ENCODE measurements at regions not wholly inside any gene's neighbourhood (a gene's known extent, or its start where the extent isn't known, plus 50 kb on each side); places are given as distances from the start of the nearest gene placed in this dataset.

GRCh38 chr21:20463362-20463761 lies 534.8 kb upstream of the NCAM2 start:
- Histone ChIP-seq H3K4me3 (replicated peaks in 1 of 3; ENCODE audit: insufficient read depth in 1 of 3, low read depth in 1 of 3, low read length in 3 of 3) (no peak overlapping the region), H3K9ac (replicated peaks; ENCODE audit: extremely low read depth, insufficient read depth, low read length) (no peak overlapping the region), H2AFZ (ENCODE audit: low read depth, low read length) (no peak overlapping the region), H3K27me3 (ENCODE audit: control insufficient read depth in 2 of 2, insufficient read depth in 2 of 2, low read length in 2 of 2) (no peaks in the 10 kb centered on the region), H4K20me1 (replicated peaks; ENCODE audit: control insufficient read depth, extremely low read depth, insufficient read depth, low read length) (no peaks in the 10 kb centered on the region), H3K36me3 (ENCODE audit: control insufficient read depth in 2 of 2, extremely low read depth in 1 of 2, insufficient read depth in 2 of 2, low read length in 2 of 2) (no peaks in the 10 kb centered on the region), H3K79me2 (ENCODE audit: control insufficient read depth, insufficient read depth, low read length) (no peaks in the 10 kb centered on the region), H3K9me1 (replicated peaks; ENCODE audit: control insufficient read depth, extremely low read depth, insufficient read depth, low read length) (no peaks in the 10 kb centered on the region), H3K27ac (ENCODE audit: insufficient read depth, low read depth, low read length) (no peak overlapping the region), H3K4me2 (ENCODE audit: insufficient read depth, low read length) (no peak overlapping the region), H3K4me1 (ENCODE audit: control insufficient read depth, extremely low read depth, insufficient read depth, low read length) (no peaks in the 10 kb centered on the region), H3K9me3 (replicated peaks; ENCODE audit: control insufficient read depth, insufficient read depth, low read length) (peaks cover 5% of the 10 kb centered on the region)
- dilution Hi-C loops (cut with MboI; ENCODE audit: extremely low pct_ligation_motif_present, low sequenced_read_pairs) (no loop called here), intact Hi-C loops (cut with micrococcal nuclease) (no loop called here)
- ChIA-PET POLR2A (no interaction called here), CTCF (no interaction called here)
- FAIRE-seq (no peak), DNase-seq (ENCODE audit: low read depth, low spot score) (no peak)
- no peak for TF ChIP-seq POLR2A (IDR thresholded peaks at IDR 0.05; ENCODE audit: low read depth, low read length)
- TF ChIP-seq, protein P1, sequence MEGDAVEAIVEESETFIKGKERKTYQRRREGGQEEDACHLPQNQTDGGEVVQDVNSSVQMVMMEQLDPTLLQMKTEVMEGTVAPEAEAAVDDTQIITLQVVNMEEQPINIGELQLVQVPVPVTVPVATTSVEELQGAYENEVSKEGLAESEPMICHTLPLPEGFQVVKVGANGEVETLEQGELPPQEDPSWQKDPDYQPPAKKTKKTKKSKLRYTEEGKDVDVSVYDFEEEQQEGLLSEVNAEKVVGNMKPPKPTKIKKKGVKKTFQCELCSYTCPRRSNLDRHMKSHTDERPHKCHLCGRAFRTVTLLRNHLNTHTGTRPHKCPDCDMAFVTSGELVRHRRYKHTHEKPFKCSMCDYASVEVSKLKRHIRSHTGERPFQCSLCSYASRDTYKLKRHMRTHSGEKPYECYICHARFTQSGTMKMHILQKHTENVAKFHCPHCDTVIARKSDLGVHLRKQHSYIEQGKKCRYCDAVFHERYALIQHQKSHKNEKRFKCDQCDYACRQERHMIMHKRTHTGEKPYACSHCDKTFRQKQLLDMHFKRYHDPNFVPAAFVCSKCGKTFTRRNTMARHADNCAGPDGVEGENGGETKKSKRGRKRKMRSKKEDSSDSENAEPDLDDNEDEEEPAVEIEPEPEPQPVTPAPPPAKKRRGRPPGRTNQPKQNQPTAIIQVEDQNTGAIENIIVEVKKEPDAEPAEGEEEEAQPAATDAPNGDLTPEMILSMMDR (IDR thresholded peaks at IDR 0.05; ENCODE audit: extremely low read depth in 1 of 2, insufficient read depth in 1 of 2, low read depth in 1 of 2, low read length in 2 of 2) = no peak
- TF ChIP-seq MYC (IDR thresholded peaks at IDR 0.05; ENCODE audit: low read depth, low read length) = no peak
- TF ChIP-seq POLR2AphosphoS5 (IDR thresholded peaks at IDR 0.05; ENCODE audit: insufficient read depth, low read depth, low read length) = no peak
- no peak for TF ChIP-seq GATA2 (IDR thresholded peaks at IDR 0.05; ENCODE audit: insufficient read depth, insufficient read length, low read depth, low read length)
- no peak for TF ChIP-seq JUN (IDR thresholded peaks at IDR 0.05; ENCODE audit: borderline replicate concordance, insufficient read depth, insufficient read length, low read depth)
- no peak for TF ChIP-seq FOS (IDR thresholded peaks at IDR 0.05; ENCODE audit: borderline replicate concordance, insufficient read depth, low read length)
- TF ChIP-seq EZH2 (IDR thresholded peaks at IDR 0.05; ENCODE audit: borderline replicate concordance, low read depth, low read length, severe bottlenecking) = no peak
- TF ChIP-seq, protein P2, sequence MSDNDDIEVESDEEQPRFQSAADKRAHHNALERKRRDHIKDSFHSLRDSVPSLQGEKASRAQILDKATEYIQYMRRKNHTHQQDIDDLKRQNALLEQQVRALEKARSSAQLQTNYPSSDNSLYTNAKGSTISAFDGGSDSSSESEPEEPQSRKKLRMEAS (IDR thresholded peaks at IDR 0.05; ENCODE audit: insufficient read depth, insufficient read length) = no peak
- no TSS peak for BruUV-seq (replicated peaks)

Measured in endothelial cell of umbilical vein (primary cell).